ENCODE measurements at regions not wholly inside any gene's neighbourhood (a gene's known extent, or its start where the extent isn't known, plus 50 kb on each side); places are given as distances from the start of the nearest gene placed in this dataset.

DNA sequence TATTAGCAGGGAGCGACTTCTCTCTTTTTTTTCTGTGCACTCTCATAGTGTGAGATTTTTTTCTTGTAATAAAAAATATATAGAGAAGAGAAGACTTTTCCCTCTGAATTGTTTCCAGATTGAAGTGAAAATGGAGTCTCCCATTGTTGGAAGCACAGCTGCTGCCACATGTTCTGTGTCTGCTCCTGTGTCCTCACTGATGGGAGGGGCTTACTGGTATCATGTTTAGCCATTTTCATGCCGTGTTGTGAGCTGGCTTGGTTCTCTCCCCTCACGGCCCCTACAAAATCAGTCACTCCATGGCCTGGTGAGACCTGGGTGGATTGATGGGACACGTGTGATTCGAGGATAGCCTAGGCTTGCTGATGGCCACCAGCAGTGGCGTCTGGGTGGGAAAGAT, 379.7 kb upstream of the DDHD1 start:
- no peak overlapping the region for H3K9ac ChIP-seq (ENCODE audit: extremely low read depth, insufficient read length, low read length)
- H3K27ac ChIP-seq (ENCODE audit: insufficient read length, low read depth, low read length): no peak overlapping the region
- Mint-ChIP-seq H3K27me3 (ENCODE audit: low read depth) (no peaks in the 10 kb centered on the region), H3K4me1 (peaks cover 2 to 4% of the 10 kb centered on the region in 2 experiments; a peak in 1 of 4 replicates), H3K9me3 (no peaks in the 10 kb centered on the region), H3K4me3 (no peak overlapping the region), H3K36me3 (ENCODE audit: insufficient read depth in 1 of 3, low read depth in 3 of 3) (no peaks in the 10 kb centered on the region), H3K27ac (no peak overlapping the region)
- no peak overlapping the region for H3K56ac ChIP-seq (ENCODE audit: insufficient read length, low read depth, low read length)
- H3K4me2 ChIP-seq (ENCODE audit: insufficient read depth, insufficient read length, low read length): no peak overlapping the region
- H4K91ac ChIP-seq (ENCODE audit: insufficient read length, low read depth, low read length): no peak overlapping the region
- no peaks in the 10 kb centered on the region for H3K79me2 ChIP-seq (ENCODE audit: insufficient read depth, low read length)
- H3K23me2 ChIP-seq (ENCODE audit: insufficient read length, low read depth, low read length, poor library complexity, severe bottlenecking): no peaks in the 10 kb centered on the region
- H4K8ac ChIP-seq (replicated peaks; ENCODE audit: insufficient read length, low read depth, low read length): no peak overlapping the region
- H4K20me1 ChIP-seq (ENCODE audit: control insufficient read depth, insufficient read depth, insufficient read length): no peaks in the 10 kb centered on the region
- H2AK5ac ChIP-seq (ENCODE audit: insufficient read length, low read length): no peak overlapping the region
- no peaks in the 10 kb centered on the region for H3K79me1 ChIP-seq (ENCODE audit: insufficient read depth, low read depth, low read length, poor library complexity, severe bottlenecking)
- H3K18ac ChIP-seq (ENCODE audit: insufficient read length, low read depth, low read length): no peak overlapping the region
- H2BK20ac ChIP-seq (ENCODE audit: low read depth, low read length, poor library complexity, severe bottlenecking): no peak overlapping the region
- no peak overlapping the region for H4K5ac ChIP-seq (ENCODE audit: insufficient read length, low read depth, low read length)
- H3K4ac ChIP-seq (ENCODE audit: low read depth, low read length): no peak overlapping the region
- no CpG with 5 or more reads among the region's 6 CpGs for WGBS (ENCODE audit: extremely low coverage, insufficient read length, low lambda C conversion rate)
- no peak overlapping the region for H2BK12ac ChIP-seq (ENCODE audit: insufficient read length, low read depth, low read length)
- H2BK15ac ChIP-seq (ENCODE audit: low read depth, low read length): no peak overlapping the region
- H2BK5ac ChIP-seq (ENCODE audit: insufficient read length, low read length): no peak overlapping the region
- no peak for DNase-seq
- H3K14ac ChIP-seq (ENCODE audit: insufficient read depth, low read length): no peak overlapping the region
- no peaks in the 10 kb centered on the region for H3K27me3 ChIP-seq (ENCODE audit: insufficient read depth, low read length)
- H3T11ph ChIP-seq (ENCODE audit: low read length): no peak overlapping the region
- H3K4me1 ChIP-seq (ENCODE audit: insufficient read depth, low read length): no peaks in the 10 kb centered on the region; the same call in 1 of the 2 replicates
- H2BK120ac ChIP-seq (ENCODE audit: low read depth, low read length, poor library complexity, severe bottlenecking): no peak overlapping the region
- no peak overlapping the region for H2AFZ ChIP-seq (ENCODE audit: low read length)
- H3K23ac ChIP-seq (ENCODE audit: insufficient read length, low read depth, low read length): no peak overlapping the region
- no peaks in the 10 kb centered on the region for H3K9me3 ChIP-seq (ENCODE audit: control insufficient read depth, low read depth, low read length)
- TF ChIP-seq, protein P1, sequence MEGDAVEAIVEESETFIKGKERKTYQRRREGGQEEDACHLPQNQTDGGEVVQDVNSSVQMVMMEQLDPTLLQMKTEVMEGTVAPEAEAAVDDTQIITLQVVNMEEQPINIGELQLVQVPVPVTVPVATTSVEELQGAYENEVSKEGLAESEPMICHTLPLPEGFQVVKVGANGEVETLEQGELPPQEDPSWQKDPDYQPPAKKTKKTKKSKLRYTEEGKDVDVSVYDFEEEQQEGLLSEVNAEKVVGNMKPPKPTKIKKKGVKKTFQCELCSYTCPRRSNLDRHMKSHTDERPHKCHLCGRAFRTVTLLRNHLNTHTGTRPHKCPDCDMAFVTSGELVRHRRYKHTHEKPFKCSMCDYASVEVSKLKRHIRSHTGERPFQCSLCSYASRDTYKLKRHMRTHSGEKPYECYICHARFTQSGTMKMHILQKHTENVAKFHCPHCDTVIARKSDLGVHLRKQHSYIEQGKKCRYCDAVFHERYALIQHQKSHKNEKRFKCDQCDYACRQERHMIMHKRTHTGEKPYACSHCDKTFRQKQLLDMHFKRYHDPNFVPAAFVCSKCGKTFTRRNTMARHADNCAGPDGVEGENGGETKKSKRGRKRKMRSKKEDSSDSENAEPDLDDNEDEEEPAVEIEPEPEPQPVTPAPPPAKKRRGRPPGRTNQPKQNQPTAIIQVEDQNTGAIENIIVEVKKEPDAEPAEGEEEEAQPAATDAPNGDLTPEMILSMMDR (conservative IDR thresholded peaks at IDR 0.05): no peak
